GOT3 (cell line): ENCODE measurements at regions not wholly inside any gene's neighbourhood (a gene's known extent, or its start where the extent isn't known, plus 50 kb on each side); places are given as distances from the start of the nearest gene placed in this dataset.
A peak's percentile ranks its signal among the peaks of the same experiment; 100 is the strongest.
"Not testable (repeated sequence)": the region's sequence is repeated elsewhere in the genome, so short reads cannot be mapped to it uniquely, and the experiment has no call there.

Experiments
- DNase-seq: peaks from one replicate; lab custom pipeline; 2025; ENCODE audit warnings: mixed read lengths; lab: John Stamatoyannopoulos, UW

DNA sequence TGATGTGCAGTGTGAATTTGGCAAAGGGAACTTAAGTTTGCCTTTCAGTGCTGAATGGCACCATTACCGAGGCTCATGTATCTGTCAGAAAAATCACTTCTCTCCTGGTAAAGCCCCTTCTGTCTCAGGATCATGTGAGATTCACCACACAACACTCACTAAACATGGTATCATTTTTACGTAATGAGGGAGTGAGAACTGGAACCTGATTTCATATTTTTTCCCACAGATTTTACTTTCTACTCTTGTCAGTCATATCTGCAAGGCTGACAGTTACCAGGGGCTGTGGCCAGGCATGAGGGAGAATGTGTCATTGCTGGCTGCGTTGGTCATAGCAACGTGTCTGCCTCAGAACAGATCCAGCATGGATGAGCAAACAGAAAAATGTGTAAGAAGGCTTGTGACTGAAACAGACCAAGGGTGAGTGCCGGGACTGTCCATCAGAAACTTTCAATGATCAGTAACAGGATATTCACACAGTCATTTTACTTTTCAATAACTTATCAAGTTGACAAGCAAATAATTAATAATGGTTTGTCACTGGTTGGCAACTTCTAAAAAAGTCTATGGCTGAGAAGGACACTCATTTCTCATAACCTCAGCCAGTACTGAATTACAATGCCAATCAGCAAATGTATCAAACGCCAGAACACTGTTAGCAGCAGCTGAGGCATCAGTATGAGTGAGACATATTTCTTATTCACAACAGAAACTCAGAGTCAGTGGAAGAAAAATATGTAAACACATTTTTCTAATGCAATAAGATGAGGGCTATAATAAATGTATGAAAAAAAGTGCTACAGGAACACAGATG lies 100.5 kb downstream of the CDC42EP3 start:
- peak; percentile 21 for DNase-seq

DNA sequence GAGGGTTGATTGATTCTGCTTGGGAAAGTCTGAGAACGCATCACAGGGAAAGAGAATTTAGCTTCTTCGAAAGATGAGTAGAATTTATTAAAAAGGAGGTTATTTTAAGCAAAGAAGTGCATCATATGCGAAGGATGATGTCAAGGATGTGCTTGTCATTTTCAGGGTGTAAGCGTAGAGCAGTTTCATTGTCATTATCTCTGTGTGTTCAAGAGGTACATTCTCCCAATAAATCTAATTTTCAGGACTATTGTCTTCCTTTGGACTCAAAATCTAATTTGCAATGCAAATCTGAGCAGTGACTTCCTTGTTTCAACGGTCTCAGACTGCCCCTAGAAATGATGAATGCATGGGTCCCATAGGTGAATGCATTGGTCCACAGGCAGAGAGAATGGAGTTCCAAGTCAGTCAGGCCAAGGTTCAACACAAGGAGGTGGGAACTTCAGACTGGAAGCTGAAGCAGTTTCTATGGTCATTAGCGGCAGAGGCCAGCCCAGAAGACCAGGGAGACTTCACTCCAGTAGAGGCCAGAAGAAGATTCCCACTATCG lies 99.8 kb downstream of the CDC42EP3 start:
- no peak for DNase-seq

DNA sequence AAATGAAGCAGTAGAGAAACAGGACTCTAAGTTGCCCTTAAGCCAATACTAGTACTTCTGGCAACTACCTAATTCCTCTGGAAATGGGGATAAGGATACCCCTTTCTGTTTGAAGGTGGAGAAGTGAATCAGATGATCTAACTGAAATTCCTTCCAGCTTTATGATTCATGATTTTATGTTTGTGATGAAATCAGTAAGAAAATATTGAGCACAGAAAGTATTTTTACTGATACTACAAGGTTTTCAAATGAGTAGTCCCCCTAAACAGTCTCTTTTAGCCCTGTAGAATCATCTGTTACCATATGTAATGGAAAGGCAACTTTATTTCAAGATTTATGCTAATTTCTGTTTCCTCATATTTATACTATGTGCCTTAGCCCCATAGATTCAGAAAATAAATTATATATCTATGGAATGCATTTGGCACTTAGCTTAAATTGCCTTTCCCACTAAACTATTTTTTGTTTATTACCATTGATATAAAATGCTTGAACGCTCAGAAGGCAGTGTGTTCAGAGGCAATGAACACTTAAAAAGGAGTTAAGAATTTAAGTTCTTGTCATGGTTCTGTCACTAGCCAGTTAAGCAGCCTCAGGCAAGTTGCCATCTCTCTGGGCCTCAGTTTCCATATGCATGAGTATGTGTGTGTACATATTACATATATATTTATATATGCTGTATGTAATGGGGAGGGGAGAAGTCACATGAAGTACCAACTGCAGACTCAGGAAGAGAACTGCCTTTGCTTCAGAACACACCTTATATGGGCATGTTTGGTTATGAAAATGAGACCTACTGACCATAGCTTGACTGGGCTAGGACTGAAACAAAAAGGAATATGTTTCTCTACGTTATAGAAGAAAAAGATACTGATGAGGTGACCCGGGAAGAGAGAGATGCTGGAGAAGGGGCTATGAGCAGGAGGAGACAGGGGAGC lies 97.7 kb downstream of the CDC42EP3 start:
- DNase-seq, result no peak

GRCh38 chr2:37575780-37576179 lies 95.7 kb downstream of the CDC42EP3 start:
- DNase-seq, result no peak

DNA sequence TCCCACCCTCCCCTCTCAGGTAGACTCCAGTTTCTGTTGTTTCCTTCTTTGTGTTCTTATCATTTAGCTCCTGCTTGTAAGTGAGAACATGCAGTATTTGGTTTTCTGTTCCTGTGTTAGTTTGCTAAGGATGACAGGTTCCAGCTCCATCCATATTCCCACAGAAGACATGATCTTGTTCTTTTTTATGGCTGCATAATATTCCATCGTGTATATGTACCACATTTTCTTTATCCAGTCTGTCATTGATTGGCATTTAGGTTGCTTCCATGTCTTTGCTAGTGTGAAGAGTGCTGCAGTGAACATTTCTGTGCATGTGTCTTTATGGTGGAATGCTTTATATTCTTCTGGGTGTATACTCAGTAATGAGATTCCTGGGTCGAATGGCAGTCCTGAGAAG lies 95.2 kb downstream of the CDC42EP3 start:
- not testable (repeated sequence) for DNase-seq

DNA sequence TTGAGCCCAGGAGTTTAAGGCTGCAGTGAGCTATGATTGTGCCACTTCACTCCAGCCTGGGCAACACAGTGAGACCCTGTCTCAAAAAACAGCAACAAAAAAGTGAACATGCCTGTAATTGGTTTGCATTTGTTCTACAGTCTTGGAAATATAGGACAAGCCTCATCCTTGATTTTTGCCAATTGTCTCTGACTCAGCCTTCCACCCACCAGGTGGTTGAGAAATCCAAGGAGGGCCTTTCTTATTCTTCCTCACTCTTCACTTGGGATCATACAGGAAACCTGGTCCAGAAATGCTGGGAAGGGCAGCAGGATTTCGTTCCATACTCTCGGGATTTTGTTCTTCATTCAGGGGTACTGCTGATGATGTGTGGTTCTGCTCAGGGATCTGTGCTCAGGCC lies 94.6 kb downstream of the CDC42EP3 start:
- no peak for DNase-seq

DNA sequence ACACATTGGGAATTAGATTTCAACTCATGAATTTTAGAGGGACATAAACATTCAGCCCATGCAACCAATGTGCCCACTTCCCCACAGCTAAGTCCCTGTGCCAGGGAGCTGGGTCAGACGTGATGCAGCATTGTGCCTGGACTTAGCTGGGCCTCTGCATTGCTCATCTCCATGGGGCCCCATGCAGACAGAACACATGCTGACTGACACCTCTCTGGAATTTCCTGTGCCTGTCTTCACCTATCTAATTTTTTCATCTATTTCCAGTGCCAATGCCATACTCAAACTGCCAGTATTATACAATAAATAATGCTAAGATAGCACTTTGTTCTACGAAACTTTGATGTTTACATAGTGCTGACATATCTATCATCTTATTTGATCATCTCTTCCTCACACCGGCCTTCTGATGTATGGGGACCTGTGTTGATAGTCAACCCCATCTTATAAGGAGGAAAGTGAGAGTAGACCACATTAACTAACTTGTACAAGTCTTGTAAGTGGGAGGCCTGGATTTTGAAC lies 92.2 kb downstream of the CDC42EP3 start:
- no peak for DNase-seq

DNA sequence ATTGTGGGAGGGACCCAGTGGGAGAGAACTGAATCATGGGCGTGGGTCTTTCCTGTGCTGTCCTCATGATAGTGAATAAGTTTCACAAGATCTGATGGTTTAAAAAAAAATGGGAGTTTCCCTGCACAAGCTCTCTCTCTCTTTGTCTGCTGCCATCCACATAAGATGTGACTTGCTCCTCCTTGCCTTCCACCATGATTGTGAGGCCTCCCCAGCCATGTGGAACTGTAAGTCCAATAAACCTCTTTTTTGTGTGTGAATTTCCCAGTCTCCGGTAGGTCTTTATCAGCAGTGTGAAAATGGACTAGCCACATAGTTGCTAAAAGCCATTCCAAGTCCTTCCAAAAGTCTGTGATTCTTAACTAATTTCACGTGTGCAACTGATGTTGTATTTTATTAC lies 91.5 kb downstream of the CDC42EP3 start:
- not testable (repeated sequence) for DNase-seq

- no peak for DNase-seq
These were observed 90.0 kb downstream of the CDC42EP3 start for GRCh38 chr2:37581433-37581832.

DNA sequence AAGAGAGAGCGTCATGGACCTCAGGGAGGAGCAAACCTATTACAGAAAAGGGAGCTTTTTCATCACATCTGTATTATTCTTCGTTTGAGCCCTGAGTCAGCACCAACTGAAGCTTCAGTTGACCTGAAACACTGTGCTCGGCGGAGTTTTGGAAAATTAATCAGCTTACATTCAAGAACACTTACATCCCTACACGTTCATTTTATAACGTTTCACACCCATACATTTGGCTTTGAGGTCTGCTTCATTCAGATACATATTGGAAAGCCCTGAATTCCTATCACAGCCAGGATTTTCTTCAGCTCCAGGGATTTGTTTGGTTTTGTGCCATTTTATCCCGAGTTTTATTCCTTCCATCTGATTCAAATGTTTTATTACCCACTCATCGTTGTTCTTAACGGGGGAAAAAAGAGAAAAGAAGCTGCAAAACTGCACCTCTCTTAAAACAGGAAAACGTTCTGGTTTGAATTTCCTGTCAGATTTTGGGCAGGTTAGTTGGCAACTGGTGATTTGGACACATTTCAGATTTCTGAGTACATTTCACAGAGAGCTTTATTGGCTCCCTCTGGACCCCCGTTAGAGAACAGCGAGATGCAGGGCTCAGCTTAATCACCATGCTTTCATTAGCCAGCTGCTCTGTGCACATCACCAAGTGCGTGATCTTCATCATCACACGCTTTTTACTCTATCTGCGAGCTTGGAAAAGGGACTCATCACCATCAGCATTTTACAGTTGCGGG lies 88.8 kb downstream of the CDC42EP3 start:
- no peak for DNase-seq

DNA sequence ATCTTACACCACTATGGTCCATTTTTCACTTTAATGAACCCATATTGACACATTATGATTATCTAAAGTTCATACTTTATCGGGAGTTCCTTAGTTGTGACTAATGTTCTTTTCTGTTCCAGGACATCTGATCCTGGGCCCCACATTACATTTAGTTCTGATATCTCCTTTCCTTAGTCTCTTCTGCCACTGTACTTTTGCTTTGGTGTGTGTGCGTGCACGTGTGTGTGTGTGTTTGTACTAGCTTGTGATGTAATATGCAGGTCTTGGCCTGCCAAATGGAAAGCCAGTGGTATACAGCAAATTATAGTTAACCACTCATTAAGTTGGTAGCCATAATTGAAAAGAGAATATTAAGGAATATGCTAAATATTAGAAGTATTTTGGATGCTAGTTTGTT lies 88.0 kb downstream of the CDC42EP3 start:
- no peak for DNase-seq

DNA sequence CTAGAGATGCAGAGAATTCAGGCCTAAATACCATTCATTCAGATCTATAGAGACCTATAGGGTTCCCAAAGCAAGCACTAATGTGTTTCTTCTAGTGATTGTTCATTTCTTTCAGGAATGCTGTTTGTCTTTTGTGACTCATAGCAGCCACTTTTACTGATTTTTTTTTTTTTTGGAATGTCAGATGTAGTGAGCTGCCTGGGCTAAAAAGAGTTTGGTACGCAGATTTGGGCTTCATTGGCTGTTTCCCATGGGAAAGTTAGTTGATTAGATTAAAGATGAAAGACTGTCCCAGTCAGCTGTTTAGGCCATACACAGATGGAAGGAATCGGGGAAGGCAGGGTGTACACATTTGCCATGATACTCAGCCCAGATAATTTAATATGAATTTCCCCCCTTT lies 87.6 kb downstream of the CDC42EP3 start:
- no peak for DNase-seq

GRCh38 chr2:37585295-37585908 lies 86.0 kb downstream of the CDC42EP3 start:
- no peak for DNase-seq

DNA sequence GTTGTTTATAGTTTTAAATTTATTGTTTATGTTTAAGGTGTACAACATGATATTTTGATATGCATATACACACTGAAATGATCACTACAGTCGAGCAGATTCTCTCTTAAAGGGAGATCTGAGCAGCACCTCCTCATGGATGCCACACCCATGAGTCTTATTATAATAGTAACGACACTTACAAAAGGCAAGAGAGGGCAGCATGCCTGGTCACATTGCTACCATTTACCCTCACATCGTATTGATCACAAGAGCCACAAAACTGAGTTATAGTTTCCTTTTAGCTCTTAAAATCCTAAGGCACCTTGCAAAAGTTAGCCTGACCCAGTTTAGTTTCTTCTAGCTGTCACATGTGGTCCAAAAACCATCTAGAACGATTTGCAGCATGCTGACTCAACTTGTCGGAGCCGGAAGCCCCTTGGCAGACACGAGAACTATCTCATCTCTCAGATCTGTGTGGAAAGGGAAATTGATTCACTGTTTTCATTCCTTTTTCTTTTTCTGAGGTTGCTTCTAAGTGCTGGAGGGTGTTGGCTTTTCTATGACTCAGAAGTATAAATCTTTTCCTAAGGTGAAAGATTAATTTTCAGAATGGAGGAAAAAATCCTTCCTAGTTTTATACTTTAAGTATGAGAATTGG lies 85.3 kb downstream of the CDC42EP3 start:
- DNase-seq, result no peak

DNA sequence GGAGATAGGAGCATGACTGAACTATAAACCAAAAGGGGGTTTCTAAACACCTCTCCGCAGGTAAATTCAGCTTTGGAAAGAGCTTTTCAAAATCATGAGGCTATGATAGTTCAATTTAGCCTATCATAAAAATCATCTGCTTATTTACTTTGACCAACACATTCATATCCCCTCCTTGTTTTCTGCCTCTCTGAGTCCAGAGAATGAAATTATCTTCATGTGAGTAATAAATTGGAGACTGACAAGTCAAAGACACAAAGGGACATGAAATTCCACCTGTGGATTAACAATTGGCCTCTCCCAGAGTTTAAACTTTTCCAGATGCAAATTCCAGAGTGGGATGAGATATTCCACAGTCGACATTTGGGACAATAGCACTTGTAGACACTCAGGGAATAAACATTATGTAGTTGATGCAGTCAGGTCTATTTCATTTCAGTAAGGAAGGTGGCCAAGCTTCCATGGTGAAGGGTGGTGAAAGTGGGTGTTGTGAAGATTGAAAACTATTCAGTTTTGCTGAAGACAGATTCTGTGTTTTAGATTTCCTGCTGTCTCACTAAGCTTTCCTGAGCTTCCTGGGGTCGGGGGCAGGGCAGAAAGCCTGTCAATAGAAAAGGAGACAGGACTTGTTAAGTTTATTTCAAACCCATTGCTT lies 84.7 kb downstream of the CDC42EP3 start:
- DNase-seq, result no peak

- DNase-seq, result no peak
These were observed 83.6 kb downstream of the CDC42EP3 start for GRCh38 chr2:37587817-37588216.

- no peak for DNase-seq
These were observed 83.1 kb downstream of the CDC42EP3 start for GRCh38 chr2:37588316-37588777.

DNA sequence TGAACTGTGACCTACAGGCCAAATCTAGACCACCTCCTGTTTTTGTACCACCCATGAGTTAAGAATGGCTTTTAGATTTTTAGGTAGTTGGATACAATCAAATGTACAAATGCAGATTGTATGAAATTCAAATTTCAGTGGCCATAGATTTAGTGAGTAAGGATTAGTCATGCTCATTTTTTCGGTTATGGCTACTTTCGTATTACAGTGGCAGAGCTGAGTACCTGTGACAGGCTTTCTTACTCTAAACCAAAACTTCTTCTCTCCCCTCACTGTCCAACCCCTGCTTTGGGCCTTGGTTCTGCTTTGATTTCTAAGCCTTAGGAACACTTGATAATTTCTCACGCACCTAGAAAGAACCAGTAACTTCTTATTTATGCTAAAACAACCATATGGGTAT lies 82.1 kb downstream of the CDC42EP3 start:
- DNase-seq, result no peak

DNA sequence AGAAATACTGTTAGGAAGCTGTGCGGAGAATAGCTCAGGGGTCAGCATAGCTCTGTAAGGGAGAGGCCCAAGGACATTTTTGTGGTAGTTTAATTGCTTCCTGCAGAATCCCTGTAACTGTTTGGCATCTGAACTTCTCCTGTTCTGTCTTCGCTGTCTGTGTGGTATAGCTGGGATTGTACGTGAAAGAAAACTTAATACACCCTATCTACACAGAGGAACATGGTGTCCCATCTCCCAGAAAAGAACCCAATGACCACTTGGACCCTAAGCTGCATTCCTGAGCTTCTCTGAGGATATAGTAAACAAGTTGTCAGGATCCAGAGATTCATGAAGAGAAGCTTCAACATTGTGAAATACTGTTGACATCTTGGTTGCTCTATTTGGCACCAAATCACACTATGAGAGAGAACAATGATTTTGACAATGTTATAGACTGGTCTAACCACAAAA lies 81.3 kb downstream of the CDC42EP3 start:
- DNase-seq, result no peak
